ENCODE measurements at regions not wholly inside any gene's neighbourhood (a gene's known extent, or its start where the extent isn't known, plus 50 kb on each side); places are given as distances from the start of the nearest gene placed in this dataset.

GRCh38 chr2:120441351-120441700, 95.4 kb downstream of the INHBB start:
- no peak overlapping the region for H3K4me3 ChIP-seq (ENCODE audit: insufficient read depth, low read depth, low read length)
- no peak for DNase-seq
- H3K27me3 ChIP-seq (ENCODE audit: control insufficient read depth, insufficient read depth, low read length) = peaks cover 51% of the 10 kb centered on the region

GRCh38 chr2:120441744-120442471, 96.0 kb downstream of the INHBB start:
- H3K36me3 ChIP-seq (replicated peaks; ENCODE audit: control insufficient read depth, insufficient read depth, low read length) = no peaks in the 10 kb centered on the region
- DNase-seq = peak; percentile 92
- H3K27me3 ChIP-seq (ENCODE audit: control insufficient read depth, insufficient read depth, low read length) = peaks cover 51% of the 10 kb centered on the region
- peak overlapping the region; percentile 55; the same call in 1 of the 2 replicates for H3K4me3 ChIP-seq (ENCODE audit: insufficient read depth, low read depth, low read length)

More at GRCh38 chr2:120441351-120441700, 95.4 kb downstream of the INHBB start:
- no peaks in the 10 kb centered on the region for H3K36me3 ChIP-seq (replicated peaks; ENCODE audit: control insufficient read depth, insufficient read depth, low read length)

GRCh38 chr2:120442541-120442922, 96.6 kb downstream of the INHBB start:
- Histone ChIP-seq H3K27me3 (ENCODE audit: control insufficient read depth, insufficient read depth, low read length) (peaks cover 51% of the 10 kb centered on the region), H3K36me3 (replicated peaks; ENCODE audit: control insufficient read depth, insufficient read depth, low read length) (no peaks in the 10 kb centered on the region), H3K4me3 (ENCODE audit: insufficient read depth, low read depth, low read length) (peak overlapping the region; percentile 55)
- DNase-seq = peak; percentile 69

GRCh38 chr2:120442923-120443571, 97.1 kb downstream of the INHBB start:
- Histone ChIP-seq H3K4me3 (ENCODE audit: insufficient read depth, low read depth, low read length) (peak overlapping the region; percentile 55), H3K27me3 (ENCODE audit: control insufficient read depth, insufficient read depth, low read length) (peaks cover 51% of the 10 kb centered on the region), H3K36me3 (replicated peaks; ENCODE audit: control insufficient read depth, insufficient read depth, low read length) (no peaks in the 10 kb centered on the region)
- peak; percentile 100 for DNase-seq

GRCh38 chr2:120443946-120444345, 98.0 kb downstream of the INHBB start:
- H3K36me3 ChIP-seq (replicated peaks; ENCODE audit: control insufficient read depth, insufficient read depth, low read length) = no peaks in the 10 kb centered on the region
- no peak overlapping the region for H3K4me3 ChIP-seq (ENCODE audit: insufficient read depth, low read depth, low read length)
- no peak for DNase-seq
- peaks cover 51% of the 10 kb centered on the region for H3K27me3 ChIP-seq (ENCODE audit: control insufficient read depth, insufficient read depth, low read length)

GRCh38 chr2:120444691-120445240, 98.8 kb downstream of the INHBB start:
- no peak for DNase-seq
- H3K36me3 ChIP-seq (replicated peaks; ENCODE audit: control insufficient read depth, insufficient read depth, low read length) = no peaks in the 10 kb centered on the region
- H3K4me3 ChIP-seq (ENCODE audit: insufficient read depth, low read depth, low read length) = no peak overlapping the region
- H3K27me3 ChIP-seq (ENCODE audit: control insufficient read depth, insufficient read depth, low read length) = peaks cover 51% of the 10 kb centered on the region

GRCh38 chr2:120445449-120446143, 99.7 kb downstream of the INHBB start:
- Histone ChIP-seq H3K36me3 (replicated peaks; ENCODE audit: control insufficient read depth, insufficient read depth, low read length) (no peaks in the 10 kb centered on the region), H3K27me3 (ENCODE audit: control insufficient read depth, insufficient read depth, low read length) (peaks cover 42% of the 10 kb centered on the region), H3K4me3 (ENCODE audit: insufficient read depth, low read depth, low read length) (no peak overlapping the region)
- peak; percentile 70 for DNase-seq

GRCh38 chr2:120446236-120447126, 100.5 kb downstream of the INHBB start:
- Histone ChIP-seq H3K27me3 (ENCODE audit: control insufficient read depth, insufficient read depth, low read length) (peaks cover 33% of the 10 kb centered on the region), H3K4me3 (ENCODE audit: insufficient read depth, low read depth, low read length) (no peak overlapping the region), H3K36me3 (replicated peaks; ENCODE audit: control insufficient read depth, insufficient read depth, low read length) (no peaks in the 10 kb centered on the region)
- DNase-seq = no peak

- Histone ChIP-seq H3K27me3 (ENCODE audit: control insufficient read depth, insufficient read depth, low read length) (peaks cover 26% of the 10 kb centered on the region), H3K36me3 (replicated peaks; ENCODE audit: control insufficient read depth, insufficient read depth, low read length) (no peaks in the 10 kb centered on the region), H3K4me3 (ENCODE audit: insufficient read depth, low read depth, low read length) (no peak overlapping the region)
- no peak for DNase-seq
These were observed 101.3 kb downstream of the INHBB start for GRCh38 chr2:120447127-120447785.

GRCh38 chr2:120448436-120448835, 102.5 kb downstream of the INHBB start:
- no peak overlapping the region for H3K4me3 ChIP-seq (ENCODE audit: insufficient read depth, low read depth, low read length)
- no peaks in the 10 kb centered on the region for H3K36me3 ChIP-seq (replicated peaks; ENCODE audit: control insufficient read depth, insufficient read depth, low read length)
- H3K27me3 ChIP-seq (ENCODE audit: control insufficient read depth, insufficient read depth, low read length) = peaks cover 15% of the 10 kb centered on the region
- no peak for DNase-seq

- Histone ChIP-seq H3K36me3 (replicated peaks; ENCODE audit: control insufficient read depth, insufficient read depth, low read length) (no peaks in the 10 kb centered on the region), H3K27me3 (ENCODE audit: control insufficient read depth, insufficient read depth, low read length) (peaks cover 10% of the 10 kb centered on the region), H3K4me3 (ENCODE audit: insufficient read depth, low read depth, low read length) (no peak overlapping the region)
- no peak for DNase-seq
These were observed 103.2 kb downstream of the INHBB start for GRCh38 chr2:120448961-120449810.

GRCh38 chr2:120450196-120450820, 104.4 kb downstream of the INHBB start:
- Histone ChIP-seq H3K27me3 (ENCODE audit: control insufficient read depth, insufficient read depth, low read length) (peaks cover under 1% of the 10 kb centered on the region), H3K36me3 (replicated peaks; ENCODE audit: control insufficient read depth, insufficient read depth, low read length) (no peaks in the 10 kb centered on the region), H3K4me3 (ENCODE audit: insufficient read depth, low read depth, low read length) (no peak overlapping the region)
- no peak for DNase-seq

Data from H7 (cell line).